ENCODE measurements at regions not wholly inside any gene's neighbourhood (a gene's known extent, or its start where the extent isn't known, plus 50 kb on each side); places are given as distances from the start of the nearest gene placed in this dataset.

DNA sequence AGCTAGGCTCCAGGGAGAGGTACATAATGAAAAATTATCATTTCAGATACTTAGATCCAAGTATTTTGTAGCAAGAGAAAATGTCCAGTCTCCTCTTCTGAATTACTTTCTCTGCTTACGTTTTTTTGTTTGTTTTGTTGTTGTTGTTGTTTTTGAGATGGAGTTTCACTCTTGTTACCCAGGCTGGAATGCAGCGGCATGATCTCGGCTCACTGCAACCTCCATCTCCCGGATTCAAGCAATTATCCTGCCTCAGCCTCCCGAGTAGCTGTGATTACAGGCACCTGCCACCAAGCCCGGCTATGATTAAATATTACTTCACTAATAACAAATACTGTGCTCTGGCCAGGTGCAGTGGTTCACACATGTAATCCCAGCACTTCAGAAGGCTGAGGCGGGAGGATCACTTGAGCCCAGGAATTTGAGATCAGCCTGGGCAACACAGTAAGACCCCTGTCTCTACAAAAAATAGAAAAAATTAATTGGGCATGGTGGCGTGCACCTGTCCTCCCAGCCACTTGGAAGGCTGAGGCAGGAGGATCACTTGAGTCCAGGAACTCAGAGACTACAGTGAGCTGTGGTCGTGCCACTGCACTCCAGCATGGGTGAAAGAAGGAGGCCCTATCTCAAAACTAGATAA, 155.0 kb upstream of the JARID2 start:
- Histone ChIP-seq H3K27ac (no peak overlapping the region), H3K79me2 (no peaks in the 10 kb centered on the region), H3K9ac (no peak overlapping the region), H3K4me2 (ENCODE audit: low read length) (no peak overlapping the region), H3K4me3 (ENCODE audit: low read depth, low read length) (no peak overlapping the region), H2AFZ (no peak overlapping the region), H3K27me3 (ENCODE audit: control insufficient read depth, insufficient read depth, low read length) (no peaks in the 10 kb centered on the region), H3K4me1 (no peaks in the 10 kb centered on the region), H3K9me3 (ENCODE audit: control insufficient read depth, low read length) (no peaks in the 10 kb centered on the region), H3K36me3 (ENCODE audit: control insufficient read depth, insufficient read depth, low read length) (no peaks in the 10 kb centered on the region)
- TF ChIP-seq, protein P1, sequence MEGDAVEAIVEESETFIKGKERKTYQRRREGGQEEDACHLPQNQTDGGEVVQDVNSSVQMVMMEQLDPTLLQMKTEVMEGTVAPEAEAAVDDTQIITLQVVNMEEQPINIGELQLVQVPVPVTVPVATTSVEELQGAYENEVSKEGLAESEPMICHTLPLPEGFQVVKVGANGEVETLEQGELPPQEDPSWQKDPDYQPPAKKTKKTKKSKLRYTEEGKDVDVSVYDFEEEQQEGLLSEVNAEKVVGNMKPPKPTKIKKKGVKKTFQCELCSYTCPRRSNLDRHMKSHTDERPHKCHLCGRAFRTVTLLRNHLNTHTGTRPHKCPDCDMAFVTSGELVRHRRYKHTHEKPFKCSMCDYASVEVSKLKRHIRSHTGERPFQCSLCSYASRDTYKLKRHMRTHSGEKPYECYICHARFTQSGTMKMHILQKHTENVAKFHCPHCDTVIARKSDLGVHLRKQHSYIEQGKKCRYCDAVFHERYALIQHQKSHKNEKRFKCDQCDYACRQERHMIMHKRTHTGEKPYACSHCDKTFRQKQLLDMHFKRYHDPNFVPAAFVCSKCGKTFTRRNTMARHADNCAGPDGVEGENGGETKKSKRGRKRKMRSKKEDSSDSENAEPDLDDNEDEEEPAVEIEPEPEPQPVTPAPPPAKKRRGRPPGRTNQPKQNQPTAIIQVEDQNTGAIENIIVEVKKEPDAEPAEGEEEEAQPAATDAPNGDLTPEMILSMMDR (IDR thresholded peaks at IDR 0.05): no peak

DNA sequence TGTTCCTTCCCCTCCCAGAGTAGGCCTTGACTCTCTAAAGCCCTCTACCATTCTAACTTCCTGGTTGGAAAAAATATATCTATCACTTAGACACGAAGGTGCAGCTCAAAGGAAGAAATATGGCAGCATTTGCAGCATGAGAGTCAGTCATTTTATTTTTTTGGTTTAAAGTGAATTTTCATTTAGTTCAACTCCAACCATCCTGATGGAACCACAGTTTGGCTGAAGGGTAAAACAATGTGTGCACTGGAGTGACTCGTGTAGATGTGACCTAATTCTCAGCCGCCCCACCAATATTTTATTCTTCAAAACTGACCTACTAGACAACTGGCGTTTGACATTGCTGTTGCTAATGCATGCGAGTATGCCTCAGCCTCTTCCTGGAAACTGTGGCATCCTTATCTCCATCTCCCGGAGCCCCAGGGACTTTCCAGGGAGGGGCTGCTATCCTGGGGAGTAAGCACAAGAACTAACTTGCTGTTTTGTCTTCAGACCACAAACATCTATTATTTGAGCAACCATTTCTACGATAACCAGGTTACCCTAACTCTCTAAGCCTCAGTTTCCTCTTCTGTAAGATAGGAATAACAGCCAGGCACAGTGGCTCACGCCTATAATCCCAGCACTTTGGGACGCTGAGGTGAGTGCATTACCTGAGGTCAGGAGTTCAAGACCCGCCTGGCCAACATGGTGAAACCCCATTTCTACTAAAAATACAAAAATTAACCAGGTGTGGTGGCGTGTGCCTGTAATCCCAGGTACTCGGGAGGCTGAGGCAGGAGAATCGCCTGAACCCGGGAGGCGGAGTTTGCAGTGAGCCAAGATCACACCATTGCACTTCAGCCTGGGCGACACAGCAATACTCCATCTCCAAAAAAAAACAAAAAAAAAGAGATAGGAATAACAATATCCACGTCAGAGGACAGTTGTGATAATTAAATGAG, 148.7 kb upstream of the JARID2 start:
- Histone ChIP-seq H3K4me2 (ENCODE audit: low read length) (no peak overlapping the region), H3K9ac (no peak overlapping the region), H3K4me1 (no peaks in the 10 kb centered on the region), H3K36me3 (ENCODE audit: control insufficient read depth, insufficient read depth, low read length) (no peaks in the 10 kb centered on the region), H3K9me3 (ENCODE audit: control insufficient read depth, low read length) (no peaks in the 10 kb centered on the region), H3K27me3 (ENCODE audit: control insufficient read depth, insufficient read depth, low read length) (no peaks in the 10 kb centered on the region), H2AFZ (no peak overlapping the region), H3K27ac (no peak overlapping the region), H3K79me2 (no peaks in the 10 kb centered on the region), H3K4me3 (ENCODE audit: low read depth, low read length) (no peak overlapping the region)
- TF ChIP-seq, protein P1 (IDR thresholded peaks at IDR 0.05): no peak

DNA sequence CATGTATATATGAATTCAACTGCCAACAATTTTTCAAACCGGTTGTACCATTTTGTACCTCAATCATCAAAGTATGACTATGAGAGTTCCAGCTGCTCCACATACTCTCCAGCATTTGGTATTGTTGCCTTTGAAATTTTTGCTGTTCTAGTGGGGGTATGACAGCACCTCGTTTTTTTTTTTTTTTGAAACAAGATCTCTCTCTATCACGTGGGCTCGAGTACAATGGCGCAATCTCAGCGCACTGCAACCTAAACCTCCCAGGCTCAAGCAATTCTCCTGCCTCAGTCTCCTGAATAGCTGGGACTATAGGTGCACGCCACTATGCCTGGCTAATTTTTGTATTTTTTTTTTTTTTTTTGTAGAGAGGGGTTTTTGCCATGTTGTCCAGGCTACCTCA, 144.7 kb upstream of the JARID2 start:
- Histone ChIP-seq H3K4me1 (no peaks in the 10 kb centered on the region), H3K79me2 (no peaks in the 10 kb centered on the region), H3K4me2 (ENCODE audit: low read length) (no peak overlapping the region), H3K4me3 (ENCODE audit: low read depth, low read length) (no peak overlapping the region), H3K27me3 (ENCODE audit: control insufficient read depth, insufficient read depth, low read length) (no peaks in the 10 kb centered on the region), H3K27ac (no peak overlapping the region), H3K9ac (no peak overlapping the region), H3K9me3 (ENCODE audit: control insufficient read depth, low read length) (no peaks in the 10 kb centered on the region), H3K36me3 (ENCODE audit: control insufficient read depth, insufficient read depth, low read length) (no peaks in the 10 kb centered on the region), H2AFZ (no peak overlapping the region)
- TF ChIP-seq, protein P1 (IDR thresholded peaks at IDR 0.05): no peak

DNA sequence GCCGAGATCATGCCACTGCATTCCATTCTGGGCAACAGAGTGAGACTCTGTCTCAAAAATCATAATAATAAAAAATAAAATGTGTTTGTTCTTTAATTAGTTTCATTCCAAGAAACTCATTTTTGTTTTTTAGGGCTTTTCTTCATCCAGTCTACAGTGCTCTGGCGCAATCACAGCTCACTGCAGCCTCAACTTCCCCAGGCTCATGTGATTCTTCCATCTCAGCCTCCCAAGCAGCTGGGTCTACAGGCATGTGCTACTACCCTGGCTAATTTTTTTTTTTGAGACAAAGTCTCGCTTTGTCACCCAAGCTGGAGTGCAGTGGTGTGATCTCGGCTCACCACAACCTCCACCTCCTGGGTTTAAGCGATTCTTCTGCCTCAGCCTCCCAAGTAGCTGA, 143.6 kb upstream of the JARID2 start:
- Histone ChIP-seq H2AFZ (no peak overlapping the region), H3K27me3 (ENCODE audit: control insufficient read depth, insufficient read depth, low read length) (no peaks in the 10 kb centered on the region), H3K36me3 (ENCODE audit: control insufficient read depth, insufficient read depth, low read length) (no peaks in the 10 kb centered on the region), H3K27ac (no peak overlapping the region), H3K4me3 (ENCODE audit: low read depth, low read length) (no peak overlapping the region), H3K4me1 (peaks cover 3% of the 10 kb centered on the region), H3K9me3 (ENCODE audit: control insufficient read depth, low read length) (no peaks in the 10 kb centered on the region), H3K79me2 (no peaks in the 10 kb centered on the region), H3K9ac (no peak overlapping the region), H3K4me2 (ENCODE audit: low read length) (no peak overlapping the region)
- TF ChIP-seq, protein P1 (IDR thresholded peaks at IDR 0.05): no peak

All from parathyroid adenoma (tissue), 2 donors.